ENCODE measurements at regions not wholly inside any gene's neighbourhood (a gene's known extent, or its start where the extent isn't known, plus 50 kb on each side); places are given as distances from the start of the nearest gene placed in this dataset.

GRCh38 chr10:3412646-3413045 lies 240.1 kb upstream of the PITRM1 start:
- H3K79me2 ChIP-seq (ENCODE audit: control insufficient read depth, low read length) = no peaks in the 10 kb centered on the region
- no peaks in the 10 kb centered on the region for H3K9me2 ChIP-seq (replicated peaks; ENCODE audit: control insufficient read depth, low read length)
- H3K27me3 ChIP-seq (ENCODE audit: control insufficient read depth, low read length) = no peaks in the 10 kb centered on the region
- TF ChIP-seq, protein P1, sequence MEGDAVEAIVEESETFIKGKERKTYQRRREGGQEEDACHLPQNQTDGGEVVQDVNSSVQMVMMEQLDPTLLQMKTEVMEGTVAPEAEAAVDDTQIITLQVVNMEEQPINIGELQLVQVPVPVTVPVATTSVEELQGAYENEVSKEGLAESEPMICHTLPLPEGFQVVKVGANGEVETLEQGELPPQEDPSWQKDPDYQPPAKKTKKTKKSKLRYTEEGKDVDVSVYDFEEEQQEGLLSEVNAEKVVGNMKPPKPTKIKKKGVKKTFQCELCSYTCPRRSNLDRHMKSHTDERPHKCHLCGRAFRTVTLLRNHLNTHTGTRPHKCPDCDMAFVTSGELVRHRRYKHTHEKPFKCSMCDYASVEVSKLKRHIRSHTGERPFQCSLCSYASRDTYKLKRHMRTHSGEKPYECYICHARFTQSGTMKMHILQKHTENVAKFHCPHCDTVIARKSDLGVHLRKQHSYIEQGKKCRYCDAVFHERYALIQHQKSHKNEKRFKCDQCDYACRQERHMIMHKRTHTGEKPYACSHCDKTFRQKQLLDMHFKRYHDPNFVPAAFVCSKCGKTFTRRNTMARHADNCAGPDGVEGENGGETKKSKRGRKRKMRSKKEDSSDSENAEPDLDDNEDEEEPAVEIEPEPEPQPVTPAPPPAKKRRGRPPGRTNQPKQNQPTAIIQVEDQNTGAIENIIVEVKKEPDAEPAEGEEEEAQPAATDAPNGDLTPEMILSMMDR (IDR thresholded peaks at IDR 0.05; ENCODE audit: low read depth, low read length, poor library complexity, severe bottlenecking) = no peak
- TF ChIP-seq EZH2phosphoT487 (IDR thresholded peaks at IDR 0.05; ENCODE audit: borderline replicate concordance, low read length) = no peak
- H3K9me3 ChIP-seq (ENCODE audit: control insufficient read depth, insufficient read depth, low read length) = peaks cover 9% of the 10 kb centered on the region; the same call in 1 of the 2 replicates
- H3K4me2 ChIP-seq (ENCODE audit: low read length) = no peak overlapping the region
- no peaks in the 10 kb centered on the region for H4K20me1 ChIP-seq (ENCODE audit: control insufficient read depth, insufficient read depth, low read depth, low read length)
- no peak overlapping the region for H3K27ac ChIP-seq (ENCODE audit: low read depth, low read length)
- H3F3A ChIP-seq (ENCODE audit: control insufficient read depth, insufficient read depth) = peaks cover 4% of the 10 kb centered on the region; the same call in 1 of the 2 replicates
- H3K4me1 ChIP-seq (ENCODE audit: control insufficient read depth, low read length) = no peaks in the 10 kb centered on the region
- no peak overlapping the region for H3K4me3 ChIP-seq (ENCODE audit: low read length)
- no peaks in the 10 kb centered on the region for H3K36me3 ChIP-seq (ENCODE audit: control insufficient read depth, low read length)

DNA sequence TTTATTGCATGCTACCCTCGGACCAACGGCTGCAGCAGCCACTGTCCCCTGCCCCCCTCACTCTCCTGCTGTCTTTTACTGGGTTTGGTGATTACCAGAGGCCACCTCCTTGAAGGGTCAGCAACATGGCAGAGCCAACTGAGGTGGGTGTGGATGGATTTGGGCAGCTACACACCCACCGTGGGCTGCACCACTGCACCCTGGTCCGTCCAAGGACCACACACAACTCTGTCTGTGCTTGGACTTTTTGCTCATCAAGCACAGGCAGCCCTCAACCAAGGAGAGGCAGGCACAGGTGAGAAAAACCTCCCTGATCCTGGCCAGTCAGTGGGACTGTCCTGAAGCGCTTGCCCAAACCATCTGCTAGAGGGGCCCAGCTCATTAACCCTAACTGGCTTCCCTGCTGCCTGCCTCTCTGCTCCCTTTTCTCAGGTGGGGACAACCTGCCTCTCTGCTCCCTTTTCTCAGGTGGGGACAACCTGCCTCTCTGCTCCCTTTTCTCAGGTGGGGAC lies 239.5 kb upstream of the PITRM1 start:
- peaks cover 9% of the 10 kb centered on the region; the same call in 1 of the 2 replicates for H3K9me3 ChIP-seq (ENCODE audit: control insufficient read depth, insufficient read depth, low read length)

DNA sequence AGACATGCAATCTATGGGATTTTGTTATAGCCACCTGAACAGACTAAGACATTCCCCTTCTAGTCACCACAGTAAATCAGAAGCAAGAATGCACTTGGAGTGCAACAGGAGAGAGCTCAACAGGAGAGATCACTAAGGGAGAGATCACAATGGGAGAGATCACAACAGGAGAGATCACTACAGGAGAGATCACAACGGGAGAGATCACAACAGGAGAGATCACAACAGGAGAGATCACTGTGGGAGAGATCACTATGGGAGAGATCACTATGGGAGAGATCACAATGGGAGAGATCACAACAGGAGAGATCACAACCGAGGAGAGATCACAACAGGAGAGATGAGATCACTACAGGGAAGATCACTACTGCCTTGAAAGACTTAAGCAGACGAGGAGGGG lies 238.5 kb upstream of the PITRM1 start:
- H3K27me3 ChIP-seq (ENCODE audit: control insufficient read depth, low read length) = no peaks in the 10 kb centered on the region
- no peaks in the 10 kb centered on the region for H4K20me1 ChIP-seq (ENCODE audit: control insufficient read depth, insufficient read depth, low read depth, low read length)
- TF ChIP-seq, protein P1 (IDR thresholded peaks at IDR 0.05; ENCODE audit: low read depth, low read length, poor library complexity, severe bottlenecking) = no peak
- TF ChIP-seq EZH2phosphoT487 (IDR thresholded peaks at IDR 0.05; ENCODE audit: borderline replicate concordance, low read length) = no peak
- H3K4me3 ChIP-seq (ENCODE audit: low read length) = no peak overlapping the region
- no peak overlapping the region for H3K4me2 ChIP-seq (ENCODE audit: low read length)
- peaks cover 4% of the 10 kb centered on the region; the same call in 1 of the 2 replicates for H3F3A ChIP-seq (ENCODE audit: control insufficient read depth, insufficient read depth)
- H3K79me2 ChIP-seq (ENCODE audit: control insufficient read depth, low read length) = no peaks in the 10 kb centered on the region
- peaks cover 9% of the 10 kb centered on the region; the same call in 1 of the 2 replicates for H3K9me3 ChIP-seq (ENCODE audit: control insufficient read depth, insufficient read depth, low read length)
- no peaks in the 10 kb centered on the region for H3K4me1 ChIP-seq (ENCODE audit: control insufficient read depth, low read length)
- H3K9me2 ChIP-seq (replicated peaks; ENCODE audit: control insufficient read depth, low read length) = no peaks in the 10 kb centered on the region
- no peaks in the 10 kb centered on the region for H3K36me3 ChIP-seq (ENCODE audit: control insufficient read depth, low read length)
- H3K27ac ChIP-seq (ENCODE audit: low read depth, low read length) = no peak overlapping the region

More for the DNA sequence above, 239.5 kb upstream of the PITRM1 start:
- no peaks in the 10 kb centered on the region for H3K9me2 ChIP-seq (replicated peaks; ENCODE audit: control insufficient read depth, low read length)
- TF ChIP-seq EZH2phosphoT487 (IDR thresholded peaks at IDR 0.05; ENCODE audit: borderline replicate concordance, low read length) = no peak
- TF ChIP-seq, protein P1 (IDR thresholded peaks at IDR 0.05; ENCODE audit: low read depth, low read length, poor library complexity, severe bottlenecking) = no peak
- no peak overlapping the region for H3K4me2 ChIP-seq (ENCODE audit: low read length)
- H3K79me2 ChIP-seq (ENCODE audit: control insufficient read depth, low read length) = no peaks in the 10 kb centered on the region
- no peaks in the 10 kb centered on the region for H3K27me3 ChIP-seq (ENCODE audit: control insufficient read depth, low read length)
- H3F3A ChIP-seq (ENCODE audit: control insufficient read depth, insufficient read depth) = peaks cover 4% of the 10 kb centered on the region; the same call in 1 of the 2 replicates
- H3K4me3 ChIP-seq (ENCODE audit: low read length) = no peak overlapping the region
- H3K4me1 ChIP-seq (ENCODE audit: control insufficient read depth, low read length) = no peaks in the 10 kb centered on the region
- H4K20me1 ChIP-seq (ENCODE audit: control insufficient read depth, insufficient read depth, low read depth, low read length) = no peaks in the 10 kb centered on the region
- no peak overlapping the region for H3K27ac ChIP-seq (ENCODE audit: low read depth, low read length)
- no peaks in the 10 kb centered on the region for H3K36me3 ChIP-seq (ENCODE audit: control insufficient read depth, low read length)
